ENCODE measurements at regions not wholly inside any gene's neighbourhood (a gene's known extent, or its start where the extent isn't known, plus 50 kb on each side); places are given as distances from the start of the nearest gene placed in this dataset.

- H3K79me2 ChIP-seq (ENCODE audit: insufficient read depth, low read depth), result no peaks in the 10 kb centered on the region
- H3K27ac ChIP-seq, result no peak overlapping the region
- H3K4me2 ChIP-seq, result no peak overlapping the region
- no peaks in the 10 kb centered on the region for H3K36me3 ChIP-seq (ENCODE audit: insufficient read depth)
- no peak overlapping the region for H3K4me3 ChIP-seq (IDR thresholded peaks at IDR 0.05; ENCODE audit: insufficient read depth, low read depth, low read length)
- H3K4me1 ChIP-seq (ENCODE audit: low read depth, poor library complexity, severe bottlenecking), result no peaks in the 10 kb centered on the region
- no peak overlapping the region for H3K9ac ChIP-seq
- no peaks in the 10 kb centered on the region; the same call in 1 of the 2 replicates for H3K27me3 ChIP-seq (ENCODE audit: insufficient read depth, low read depth)
- no peaks in the 10 kb centered on the region for H4K20me1 ChIP-seq (ENCODE audit: insufficient read depth)
- TF ChIP-seq, protein P1, sequence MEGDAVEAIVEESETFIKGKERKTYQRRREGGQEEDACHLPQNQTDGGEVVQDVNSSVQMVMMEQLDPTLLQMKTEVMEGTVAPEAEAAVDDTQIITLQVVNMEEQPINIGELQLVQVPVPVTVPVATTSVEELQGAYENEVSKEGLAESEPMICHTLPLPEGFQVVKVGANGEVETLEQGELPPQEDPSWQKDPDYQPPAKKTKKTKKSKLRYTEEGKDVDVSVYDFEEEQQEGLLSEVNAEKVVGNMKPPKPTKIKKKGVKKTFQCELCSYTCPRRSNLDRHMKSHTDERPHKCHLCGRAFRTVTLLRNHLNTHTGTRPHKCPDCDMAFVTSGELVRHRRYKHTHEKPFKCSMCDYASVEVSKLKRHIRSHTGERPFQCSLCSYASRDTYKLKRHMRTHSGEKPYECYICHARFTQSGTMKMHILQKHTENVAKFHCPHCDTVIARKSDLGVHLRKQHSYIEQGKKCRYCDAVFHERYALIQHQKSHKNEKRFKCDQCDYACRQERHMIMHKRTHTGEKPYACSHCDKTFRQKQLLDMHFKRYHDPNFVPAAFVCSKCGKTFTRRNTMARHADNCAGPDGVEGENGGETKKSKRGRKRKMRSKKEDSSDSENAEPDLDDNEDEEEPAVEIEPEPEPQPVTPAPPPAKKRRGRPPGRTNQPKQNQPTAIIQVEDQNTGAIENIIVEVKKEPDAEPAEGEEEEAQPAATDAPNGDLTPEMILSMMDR (conservative IDR thresholded peaks at IDR 0.05; ENCODE audit: low read depth, low read length), result no peak
- H2AFZ ChIP-seq (ENCODE audit: low read depth), result no peak overlapping the region
Measured at GRCh38 chr12:111172786-111173185, 196.1 kb downstream of the PHETA1 start.

GRCh38 chr12:111171832-111172231, 197.1 kb downstream of the PHETA1 start:
- Histone ChIP-seq H3K27ac (no peak overlapping the region), H3K79me2 (ENCODE audit: insufficient read depth, low read depth) (no peaks in the 10 kb centered on the region), H4K20me1 (ENCODE audit: insufficient read depth) (no peaks in the 10 kb centered on the region), H3K4me3 (IDR thresholded peaks at IDR 0.05; ENCODE audit: insufficient read depth, low read depth, low read length) (no peak overlapping the region), H3K27me3 (ENCODE audit: insufficient read depth, low read depth) (no peaks in the 10 kb centered on the region; the same call in 1 of the 2 replicates), H3K9ac (no peak overlapping the region), H3K4me1 (ENCODE audit: low read depth, poor library complexity, severe bottlenecking) (no peaks in the 10 kb centered on the region), H3K4me2 (no peak overlapping the region), H2AFZ (ENCODE audit: low read depth) (no peak overlapping the region), H3K36me3 (ENCODE audit: insufficient read depth) (no peaks in the 10 kb centered on the region)
- TF ChIP-seq, protein P1 (conservative IDR thresholded peaks at IDR 0.05; ENCODE audit: low read depth, low read length), result no peak

GRCh38 chr12:111171345-111171744, 197.6 kb downstream of the PHETA1 start:
- H3K27me3 ChIP-seq (ENCODE audit: insufficient read depth, low read depth), result no peaks in the 10 kb centered on the region; the same call in 1 of the 2 replicates
- no peak overlapping the region for H3K9ac ChIP-seq
- H3K27ac ChIP-seq, result no peak overlapping the region
- H3K4me2 ChIP-seq, result no peak overlapping the region
- H3K79me2 ChIP-seq (ENCODE audit: insufficient read depth, low read depth), result no peaks in the 10 kb centered on the region
- H3K4me3 ChIP-seq (IDR thresholded peaks at IDR 0.05; ENCODE audit: insufficient read depth, low read depth, low read length), result no peak overlapping the region
- H2AFZ ChIP-seq (ENCODE audit: low read depth), result no peak overlapping the region
- no peaks in the 10 kb centered on the region for H3K36me3 ChIP-seq (ENCODE audit: insufficient read depth)
- no peaks in the 10 kb centered on the region for H4K20me1 ChIP-seq (ENCODE audit: insufficient read depth)
- TF ChIP-seq, protein P1 (conservative IDR thresholded peaks at IDR 0.05; ENCODE audit: low read depth, low read length), result no peak
- no peaks in the 10 kb centered on the region for H3K4me1 ChIP-seq (ENCODE audit: low read depth, poor library complexity, severe bottlenecking)

DNA sequence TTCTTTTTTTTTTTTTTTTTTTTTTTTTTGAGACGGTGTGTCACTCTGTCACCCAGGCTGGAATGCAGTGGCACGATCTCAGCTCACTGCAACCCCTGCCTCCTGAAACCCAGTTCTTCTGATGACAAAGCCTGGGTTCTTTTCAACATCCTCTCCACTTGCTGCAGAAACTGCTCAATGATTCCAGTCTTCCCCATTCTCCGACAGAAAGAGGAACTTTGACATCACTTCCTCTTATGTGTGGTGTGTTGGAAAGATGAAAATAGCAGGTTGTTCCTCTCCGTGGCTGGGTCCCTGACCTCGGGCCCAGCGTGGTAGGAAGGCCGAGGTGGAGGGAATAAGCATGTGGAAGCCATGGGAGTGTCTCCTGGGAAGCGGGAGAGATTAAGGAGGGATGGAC, 198.4 kb downstream of the PHETA1 start:
- Histone ChIP-seq H3K36me3 (ENCODE audit: insufficient read depth) (no peaks in the 10 kb centered on the region), H3K27ac (no peak overlapping the region), H3K4me2 (no peak overlapping the region), H3K27me3 (ENCODE audit: insufficient read depth, low read depth) (no peaks in the 10 kb centered on the region; the same call in 1 of the 2 replicates), H2AFZ (ENCODE audit: low read depth) (no peak overlapping the region), H3K79me2 (ENCODE audit: insufficient read depth, low read depth) (no peaks in the 10 kb centered on the region), H3K4me3 (IDR thresholded peaks at IDR 0.05; ENCODE audit: insufficient read depth, low read depth, low read length) (no peak overlapping the region), H3K9ac (no peak overlapping the region), H4K20me1 (ENCODE audit: insufficient read depth) (no peaks in the 10 kb centered on the region), H3K4me1 (ENCODE audit: low read depth, poor library complexity, severe bottlenecking) (no peaks in the 10 kb centered on the region)
- TF ChIP-seq, protein P1 (conservative IDR thresholded peaks at IDR 0.05; ENCODE audit: low read depth, low read length), result no peak
